Right lobe of liver (tissue), 4 donors: ENCODE measurements at regions not wholly inside any gene's neighbourhood (a gene's known extent, or its start where the extent isn't known, plus 50 kb on each side); places are given as distances from the start of the nearest gene placed in this dataset.
"Not testable (repeated sequence)": the region's sequence is repeated elsewhere in the genome, so short reads cannot be mapped to it uniquely, and the experiment has no call there.

Experiments
- CTCF ChIP-seq, 4 donors: fragments of 200-600 bp in 3 of 4; fragments of 450-650 bp in 1 of 4; IDR thresholded peaks; one replicate each; pipeline versions ENCODE4 v1.5.1 to v1.8.0; 2016 to 2022; ENCODE audit warnings: antibody characterized with exemption in 4 of 4, mild to moderate bottlenecking in 2 of 4
- POLR2A ChIP-seq: fragments of 450-650 bp; IDR thresholded peaks from one replicate; pipeline ENCODE4 v1.6.1; 2017; ENCODE audit warnings: antibody characterized with exemption, mild to moderate bottlenecking
- donor health status: DM: no; HTN: no; CAD: no.
- donor health status: DM: no; HTN: no; CAD: no.
- donor health status: DM: no; HTN: yes; CAD: no.

- TF ChIP-seq CTCF (IDR thresholded peaks at IDR 0.05); POLR2A: not testable (repeated sequence)
Observed at GRCh38 chr6:57998858-57999619, 681.6 kb downstream of the PRIM2 start.
